H1 (cell line): ENCODE measurements at regions not wholly inside any gene's neighbourhood (a gene's known extent, or its start where the extent isn't known, plus 50 kb on each side); places are given as distances from the start of the nearest gene placed in this dataset.

ENCODE experiments used
- CREB1 ChIP-seq: IDR thresholded peaks from 2 replicates; pipeline ENCODE4 v1.6.1; 2012; ENCODE audit warnings: inconsistent platforms
- RXRA ChIP-seq: IDR thresholded peaks from 2 replicates; pipeline ENCODE4 v1.6.1; 2011; ENCODE audit warnings: low read depth, mild to moderate bottlenecking, low read length, moderate library complexity; ENCODE audit not compliant: insufficient read depth

- TF ChIP-seq CREB1 (no peak), RXRA (no peak)
Measured at GRCh38 chr6:164408868-164409267, 900.5 kb downstream of the C6orf118 start (continued).
